Medulla oblongata (tissue), 1 donor: ENCODE measurements at regions not wholly inside any gene's neighbourhood (a gene's known extent, or its start where the extent isn't known, plus 50 kb on each side); places are given as distances from the start of the nearest gene placed in this dataset.
A peak's percentile ranks its signal among the peaks of the same experiment; 100 is the strongest.
"Not testable (repeated sequence)": the region's sequence is repeated elsewhere in the genome, so short reads cannot be mapped to it uniquely, and the experiment has no call there.

ENCODE experiments used
- DNase-seq: peaks from one replicate; pipeline ENCODE4 v3.0.0-alpha.2; 2015; ENCODE audit errors: extremely low spot score

- DNase-seq, result no peak
These were observed 164.5 kb downstream of the PMAIP1 start for GRCh38 chr18:60064271-60064670.

DNA sequence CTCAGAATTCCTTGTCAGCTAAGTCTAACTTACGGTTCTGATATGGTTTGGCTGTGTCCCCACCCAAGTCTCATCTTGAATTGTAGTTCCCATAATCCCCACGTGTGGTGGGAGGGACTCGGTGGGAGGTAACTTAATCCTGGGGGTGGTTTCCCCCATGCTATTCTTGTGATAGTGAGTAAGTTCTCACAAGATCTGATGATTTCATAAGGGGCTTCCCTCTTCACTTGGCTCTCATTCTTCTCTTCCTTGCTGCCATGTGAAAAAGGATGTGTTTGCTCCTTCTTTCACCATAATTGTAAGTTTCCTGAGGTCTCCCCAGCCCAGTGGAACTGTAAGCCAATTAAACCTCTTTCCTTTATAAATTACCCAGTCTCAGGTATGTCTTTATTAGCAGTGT, 163.0 kb downstream of the PMAIP1 start:
- DNase-seq, result not testable (repeated sequence)

DNA sequence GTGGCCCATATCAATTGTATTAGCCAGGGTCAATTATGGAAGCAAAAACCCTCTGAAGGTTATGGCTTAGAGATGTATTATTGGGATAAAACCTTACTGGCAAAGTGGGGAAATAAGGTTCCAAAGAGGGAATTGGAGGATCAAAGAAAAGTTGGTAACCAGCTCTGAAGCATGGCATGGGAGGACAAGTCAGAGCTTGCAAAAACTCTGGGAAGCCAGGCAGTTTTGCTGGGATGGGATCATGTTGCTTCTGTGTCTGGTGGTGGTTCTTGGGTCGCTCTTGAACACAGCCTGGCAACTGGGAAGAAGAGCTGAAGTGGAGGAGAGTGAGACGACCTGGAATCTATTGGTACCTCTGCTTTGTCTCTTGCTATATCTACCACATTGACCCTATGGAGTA, 162.6 kb downstream of the PMAIP1 start:
- DNase-seq, result no peak

DNA sequence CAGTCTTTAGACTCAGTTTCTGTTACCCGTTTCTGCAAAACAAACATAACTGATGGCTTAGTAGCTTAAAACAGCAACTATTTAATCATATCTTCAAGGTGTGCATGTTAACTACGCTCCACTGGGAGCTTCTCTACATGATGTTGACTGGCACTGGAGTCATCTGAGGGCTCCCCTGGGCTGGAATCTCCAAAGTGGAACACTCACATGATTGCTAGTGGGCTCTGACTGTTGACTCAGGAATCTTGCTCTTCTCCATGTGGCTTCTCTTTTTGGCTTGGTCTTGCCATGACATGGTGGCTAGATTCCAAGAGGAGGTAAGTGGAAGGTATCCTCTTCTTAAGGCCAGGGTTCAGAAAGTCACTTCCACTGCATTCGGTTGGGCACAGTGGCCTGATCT, 160.8 kb downstream of the PMAIP1 start:
- no peak for DNase-seq

DNA sequence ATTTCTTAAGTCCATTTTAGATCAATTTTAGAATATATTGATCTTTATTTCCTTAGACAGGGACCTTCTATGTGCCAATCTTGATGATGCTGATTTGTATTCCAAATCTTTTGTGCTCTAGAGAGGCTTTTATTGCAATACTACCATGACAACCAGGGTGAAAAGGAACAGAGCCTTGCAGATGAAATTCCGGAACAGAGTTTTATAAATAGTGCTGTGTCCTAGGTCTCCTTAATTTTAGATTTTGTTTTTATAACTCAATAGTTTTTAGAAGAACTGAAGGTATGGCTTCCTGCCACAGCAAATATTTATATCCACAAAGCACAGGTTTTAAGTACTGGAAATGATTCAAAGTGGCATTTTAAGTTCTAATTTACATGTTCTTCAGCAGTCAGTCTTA, 160.2 kb downstream of the PMAIP1 start:
- DNase-seq, result no peak

DNA sequence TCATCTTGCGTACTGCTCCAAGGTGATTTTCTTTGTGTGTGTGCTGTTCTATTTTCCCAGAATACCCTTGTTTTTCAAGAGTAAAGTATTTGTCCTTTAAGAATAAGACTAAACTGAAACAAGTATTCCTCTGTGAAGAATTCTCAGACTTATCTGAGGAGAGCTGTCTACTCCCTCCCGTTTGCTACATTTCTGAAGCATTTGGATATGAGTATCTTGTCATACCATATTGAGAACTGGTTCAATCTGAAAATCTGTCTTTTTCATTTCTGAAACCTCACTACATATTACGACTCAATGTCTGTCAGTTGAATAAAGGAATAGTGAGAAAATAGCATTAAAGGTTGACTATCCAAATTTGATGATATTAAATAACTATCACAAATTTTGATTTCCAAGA, 159.4 kb downstream of the PMAIP1 start:
- no peak for DNase-seq

DNA sequence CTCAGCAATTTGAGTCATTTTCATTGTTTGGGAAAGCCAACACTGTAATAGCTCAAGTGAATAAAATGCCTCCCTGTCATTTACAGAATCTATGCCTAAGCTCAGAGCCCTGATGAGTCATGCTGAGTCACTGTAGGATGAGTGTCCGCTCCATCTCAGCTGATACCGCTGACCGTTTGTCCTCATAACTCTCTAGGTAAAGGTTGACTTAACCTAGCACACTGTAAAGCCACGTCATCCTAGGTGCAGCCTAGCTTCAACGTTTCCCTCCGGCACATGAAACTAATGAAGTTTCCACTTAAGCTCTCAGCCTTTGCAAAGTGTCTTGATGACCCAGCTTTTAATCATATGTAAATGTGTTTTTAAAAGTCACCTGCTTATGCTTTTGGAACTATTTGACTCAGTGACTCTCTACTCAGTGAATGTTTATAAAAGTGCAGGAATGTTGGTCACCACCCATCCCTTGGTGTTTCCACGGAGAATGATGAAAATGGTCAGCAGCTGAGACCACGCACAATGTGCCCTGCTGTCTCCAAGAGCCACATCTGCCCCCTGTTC, 154.0 kb downstream of the PMAIP1 start:
- DNase-seq, result no peak

DNA sequence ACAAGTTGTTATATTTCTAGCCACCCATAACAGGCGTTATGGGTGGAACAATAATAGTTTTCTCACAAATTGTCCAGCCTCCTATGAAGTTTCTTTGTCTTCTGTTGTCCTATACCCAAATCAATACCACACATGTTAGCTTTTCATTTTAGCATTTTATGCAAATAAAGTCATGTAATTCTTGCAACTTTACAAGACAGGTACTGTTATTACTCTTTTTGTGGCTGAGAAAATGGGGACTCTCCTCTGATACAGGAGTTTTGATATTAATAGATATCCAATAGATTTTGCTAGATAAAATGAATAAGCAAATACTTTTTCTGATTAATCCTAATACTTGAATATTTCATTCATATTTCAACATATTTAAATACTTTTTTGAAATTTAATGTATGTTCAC, 151.0 kb downstream of the PMAIP1 start:
- DNase-seq, result no peak

DNA sequence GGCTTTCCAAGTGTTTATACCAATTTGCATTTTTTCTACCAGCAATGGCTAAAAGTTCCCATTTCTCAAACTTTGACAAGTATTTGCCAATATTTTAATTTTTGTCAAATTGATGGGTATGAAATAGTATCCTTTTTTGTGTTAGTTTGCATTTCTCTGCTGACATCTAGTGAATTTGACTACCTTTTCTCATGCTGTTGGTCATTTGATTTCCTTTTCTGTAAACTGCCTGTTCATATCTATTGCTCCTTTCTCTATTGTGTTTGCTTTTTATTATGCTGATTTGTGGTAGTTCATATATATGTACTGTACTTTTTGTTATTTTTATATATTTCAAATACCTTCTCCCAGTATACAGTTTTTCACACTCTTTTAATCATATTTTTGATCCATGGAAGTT, 149.4 kb downstream of the PMAIP1 start:
- no peak for DNase-seq

- no peak for DNase-seq
These were observed 147.8 kb downstream of the PMAIP1 start for GRCh38 chr18:60047556-60047955.

GRCh38 chr18:60044290-60045006, 144.7 kb downstream of the PMAIP1 start:
- DNase-seq, result no peak

DNA sequence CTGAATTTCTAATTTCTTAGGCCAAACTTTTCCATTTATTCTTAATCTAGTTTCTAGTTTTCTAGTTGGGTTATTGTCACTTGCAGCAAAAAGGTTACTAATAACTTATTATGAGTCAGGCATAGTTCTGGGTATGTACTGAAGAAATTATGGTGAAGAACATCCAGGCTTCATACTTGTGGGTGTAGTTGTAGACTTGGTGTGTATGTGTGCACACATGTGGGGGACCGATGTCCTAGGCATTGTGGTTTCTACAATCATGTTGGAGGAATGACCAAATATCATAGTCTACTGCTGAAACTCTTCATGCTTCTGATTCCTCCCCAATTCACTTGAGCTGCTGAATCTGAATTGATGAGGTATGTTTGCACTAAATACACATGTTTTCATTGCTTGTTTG, 141.2 kb downstream of the PMAIP1 start:
- DNase-seq, result no peak

DNA sequence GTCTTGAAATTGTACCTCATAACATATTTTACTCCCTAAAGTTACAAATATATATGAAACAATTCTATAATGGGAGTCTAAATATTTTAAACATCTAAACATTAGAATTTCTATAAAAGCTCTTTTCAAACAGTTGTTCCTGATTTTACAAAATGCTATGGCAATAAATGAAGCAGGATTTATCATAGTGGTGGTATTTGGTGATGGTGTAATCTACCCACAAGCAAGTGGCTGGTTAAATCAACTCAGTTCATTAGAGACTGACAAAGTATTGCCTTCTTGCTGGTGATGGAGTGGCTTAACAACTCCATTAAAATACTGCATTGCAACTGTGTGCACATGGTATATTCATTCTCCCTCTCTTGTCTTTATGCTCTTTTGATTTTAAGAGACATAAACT, 138.9 kb downstream of the PMAIP1 start:
- no peak for DNase-seq

DNA sequence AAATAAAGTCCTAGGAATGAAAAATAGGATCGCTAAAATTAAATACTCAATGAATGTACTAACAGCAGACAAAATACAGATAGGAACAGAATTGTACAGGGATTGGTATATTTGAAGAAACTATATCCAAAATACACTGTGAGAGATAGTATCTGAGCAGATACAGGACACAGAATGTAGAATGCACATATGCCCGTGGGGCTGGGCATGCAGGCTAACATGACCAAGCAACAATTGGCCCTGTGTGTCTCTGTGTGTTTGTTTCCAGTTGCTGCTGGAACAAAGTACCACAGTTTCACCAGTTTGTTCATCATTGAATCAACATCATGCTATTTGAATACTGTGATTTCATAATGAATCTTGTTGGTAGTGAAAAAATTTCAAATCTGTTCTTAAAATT, 127.6 kb downstream of the PMAIP1 start:
- peak; percentile 71 for DNase-seq

DNA sequence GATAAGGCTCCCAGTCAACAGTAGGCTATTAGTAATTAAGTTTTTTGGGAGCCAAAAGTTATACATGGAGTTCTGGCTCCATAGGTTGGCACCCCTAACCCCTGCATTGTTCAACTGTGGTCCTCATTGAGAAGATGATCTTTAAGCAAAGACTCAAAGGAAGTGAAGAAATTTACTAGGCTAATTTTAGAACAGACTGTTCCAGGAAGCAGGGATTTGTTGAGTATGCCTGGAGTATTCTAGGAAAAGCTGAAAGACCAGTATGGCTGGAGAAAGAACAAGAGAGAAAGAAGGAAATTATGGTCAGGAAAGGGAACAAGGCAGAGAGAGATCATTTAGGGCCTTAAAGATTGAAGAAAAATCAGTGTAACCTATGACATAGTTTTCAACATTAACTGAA, 125.1 kb downstream of the PMAIP1 start:
- no peak for DNase-seq

- DNase-seq, result no peak
These were observed 124.5 kb downstream of the PMAIP1 start for GRCh38 chr18:60024345-60024744.

DNA sequence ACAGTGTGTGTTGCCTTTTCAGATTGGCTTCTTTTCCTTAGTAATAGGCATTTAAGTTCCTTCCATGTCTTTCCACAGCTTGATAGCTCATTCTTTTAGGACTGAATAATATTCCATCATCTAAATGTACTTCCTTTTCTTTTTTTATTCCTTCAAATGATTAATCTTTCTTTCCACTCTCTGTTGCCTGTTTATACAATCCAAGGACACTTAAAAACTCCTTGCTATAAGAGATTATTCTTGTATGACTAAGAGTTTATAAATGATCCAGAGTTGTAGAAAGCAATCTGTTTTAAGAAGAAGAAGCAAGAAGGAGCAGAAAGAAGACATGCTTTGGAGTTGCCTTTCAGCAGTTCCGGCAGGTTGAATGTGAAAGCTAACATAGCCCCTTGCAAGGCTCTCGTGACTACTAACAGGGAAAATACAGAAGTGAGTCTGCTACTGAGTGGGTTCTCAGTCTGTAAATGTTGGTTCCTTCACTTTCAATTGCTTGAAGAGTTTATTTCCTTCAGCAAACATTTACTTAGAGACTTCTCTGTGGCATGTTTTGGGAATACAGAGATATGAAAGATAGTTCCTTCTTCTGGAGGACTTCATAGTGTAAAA, 123.0 kb downstream of the PMAIP1 start:
- no peak for DNase-seq

GRCh38 chr18:60021556-60021955, 121.8 kb downstream of the PMAIP1 start:
- DNase-seq, result no peak

DNA sequence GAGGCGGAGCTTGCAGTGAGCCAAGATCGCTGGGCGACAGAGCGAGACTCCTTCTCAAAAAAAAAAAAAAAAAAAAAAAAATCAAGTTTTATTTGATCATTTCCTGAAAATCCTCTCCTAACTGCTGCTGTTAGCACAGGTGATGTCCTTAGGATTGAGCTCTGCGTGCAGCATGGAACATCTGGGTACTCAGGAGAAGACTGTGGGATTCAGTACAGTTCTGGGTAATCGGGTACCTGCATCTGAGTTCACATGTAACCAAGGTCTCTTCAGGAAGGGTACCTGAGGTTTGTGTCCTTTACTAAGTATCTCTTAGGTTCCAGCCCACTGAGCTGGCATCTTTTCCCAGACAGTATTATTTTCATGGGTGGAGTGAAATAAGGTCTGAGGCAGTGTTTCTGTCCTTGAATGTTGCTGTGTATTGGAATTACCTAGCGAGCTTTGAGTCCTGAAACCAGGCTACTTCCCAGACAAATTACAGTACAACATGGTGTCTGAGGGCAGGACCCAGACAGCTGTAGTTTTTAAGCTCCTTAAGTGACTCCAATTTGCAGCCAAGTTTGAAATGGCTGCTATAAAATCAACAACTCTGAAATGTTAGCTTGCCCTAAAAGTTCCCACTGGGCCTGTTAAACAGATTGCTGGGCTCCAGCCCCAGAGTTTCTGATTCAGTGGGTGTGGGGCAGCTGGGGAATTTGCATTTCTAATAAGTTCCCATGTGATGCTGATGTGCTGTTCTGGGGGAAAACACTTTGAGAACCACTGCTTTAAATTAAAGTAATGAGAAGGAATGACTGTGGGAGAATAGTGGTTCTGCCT, 120.5 kb downstream of the PMAIP1 start:
- no peak for DNase-seq

- DNase-seq, result no peak
These were observed 119.7 kb downstream of the PMAIP1 start for GRCh38 chr18:60019463-60019840.

GRCh38 chr18:60018618-60019462, 119.0 kb downstream of the PMAIP1 start:
- no peak for DNase-seq

DNA sequence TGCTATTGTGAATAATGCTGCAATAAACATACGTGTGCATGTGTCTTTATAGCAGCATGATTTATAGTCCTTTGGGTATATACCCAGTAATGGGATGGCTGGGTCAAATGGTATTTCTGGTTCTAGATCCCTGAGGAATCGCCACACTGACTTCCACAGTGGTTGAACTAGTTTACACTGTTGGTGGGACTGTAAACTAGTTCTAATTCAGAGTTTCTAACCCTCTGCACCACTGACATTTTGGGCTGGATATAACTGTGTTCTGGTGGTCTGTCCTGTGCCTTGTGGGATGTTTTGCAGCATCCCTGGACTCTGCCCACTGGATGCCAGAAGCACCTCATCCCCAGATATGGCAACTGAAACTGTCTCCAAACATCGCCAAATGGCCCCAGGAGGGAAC, 118.3 kb downstream of the PMAIP1 start:
- not testable (repeated sequence) for DNase-seq
